ENCODE measurements at regions not wholly inside any gene's neighbourhood (a gene's known extent, or its start where the extent isn't known, plus 50 kb on each side); places are given as distances from the start of the nearest gene placed in this dataset.
A peak's percentile ranks its signal among the peaks of the same experiment; 100 is the strongest.

DNA sequence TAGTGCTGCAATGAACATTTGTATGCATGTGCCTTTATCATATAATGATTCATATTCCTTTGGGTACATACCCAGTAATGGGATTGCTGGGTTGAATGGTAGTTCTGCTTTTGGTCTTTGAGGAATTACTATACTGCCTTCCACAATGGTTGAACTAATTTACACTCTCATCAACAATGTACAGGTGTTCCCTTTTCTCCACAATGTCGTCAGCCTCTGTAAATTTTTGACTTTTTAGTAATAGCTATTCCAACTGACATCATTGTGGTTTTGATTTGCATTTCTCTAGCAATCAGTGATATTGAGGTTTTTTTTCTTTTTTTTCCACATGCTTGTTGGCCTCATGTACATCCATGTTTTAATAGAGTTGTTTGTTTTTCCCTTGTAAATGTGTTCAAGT is 2473.5 kb downstream of the PCDH9 start:
- H3K4me3 ChIP-seq (ENCODE audit: control insufficient read depth, low read depth, low read length), result no peak overlapping the region
- TF ChIP-seq, protein P1, sequence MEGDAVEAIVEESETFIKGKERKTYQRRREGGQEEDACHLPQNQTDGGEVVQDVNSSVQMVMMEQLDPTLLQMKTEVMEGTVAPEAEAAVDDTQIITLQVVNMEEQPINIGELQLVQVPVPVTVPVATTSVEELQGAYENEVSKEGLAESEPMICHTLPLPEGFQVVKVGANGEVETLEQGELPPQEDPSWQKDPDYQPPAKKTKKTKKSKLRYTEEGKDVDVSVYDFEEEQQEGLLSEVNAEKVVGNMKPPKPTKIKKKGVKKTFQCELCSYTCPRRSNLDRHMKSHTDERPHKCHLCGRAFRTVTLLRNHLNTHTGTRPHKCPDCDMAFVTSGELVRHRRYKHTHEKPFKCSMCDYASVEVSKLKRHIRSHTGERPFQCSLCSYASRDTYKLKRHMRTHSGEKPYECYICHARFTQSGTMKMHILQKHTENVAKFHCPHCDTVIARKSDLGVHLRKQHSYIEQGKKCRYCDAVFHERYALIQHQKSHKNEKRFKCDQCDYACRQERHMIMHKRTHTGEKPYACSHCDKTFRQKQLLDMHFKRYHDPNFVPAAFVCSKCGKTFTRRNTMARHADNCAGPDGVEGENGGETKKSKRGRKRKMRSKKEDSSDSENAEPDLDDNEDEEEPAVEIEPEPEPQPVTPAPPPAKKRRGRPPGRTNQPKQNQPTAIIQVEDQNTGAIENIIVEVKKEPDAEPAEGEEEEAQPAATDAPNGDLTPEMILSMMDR (conservative IDR thresholded peaks at IDR 0.05; ENCODE audit: control insufficient read depth, insufficient read depth, low read depth, low read length), result no peak
- no peak for DNase-seq (ENCODE audit: low read depth)

DNA sequence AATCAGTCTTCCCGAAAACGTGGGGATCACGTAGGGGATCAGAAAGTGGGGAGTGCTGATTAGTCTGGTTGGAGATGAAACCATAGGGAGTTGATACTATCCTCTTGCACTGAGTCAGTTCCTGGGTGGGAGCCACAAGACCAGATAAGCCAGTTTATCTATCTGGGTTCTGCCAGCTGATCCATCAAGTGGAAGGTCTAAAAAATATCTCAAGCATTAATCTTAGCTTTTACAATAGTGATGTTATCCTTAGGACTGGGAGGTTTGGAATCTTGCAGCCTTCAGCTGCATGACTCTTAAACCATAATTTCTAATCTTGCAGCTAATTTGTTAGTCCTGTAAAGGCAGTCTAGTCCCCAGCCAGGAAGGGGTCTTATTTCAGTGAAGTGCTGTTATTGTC is 2474.2 kb downstream of the PCDH9 start:
- H3K4me3 ChIP-seq (ENCODE audit: control insufficient read depth, low read depth, low read length), result no peak overlapping the region

DNA sequence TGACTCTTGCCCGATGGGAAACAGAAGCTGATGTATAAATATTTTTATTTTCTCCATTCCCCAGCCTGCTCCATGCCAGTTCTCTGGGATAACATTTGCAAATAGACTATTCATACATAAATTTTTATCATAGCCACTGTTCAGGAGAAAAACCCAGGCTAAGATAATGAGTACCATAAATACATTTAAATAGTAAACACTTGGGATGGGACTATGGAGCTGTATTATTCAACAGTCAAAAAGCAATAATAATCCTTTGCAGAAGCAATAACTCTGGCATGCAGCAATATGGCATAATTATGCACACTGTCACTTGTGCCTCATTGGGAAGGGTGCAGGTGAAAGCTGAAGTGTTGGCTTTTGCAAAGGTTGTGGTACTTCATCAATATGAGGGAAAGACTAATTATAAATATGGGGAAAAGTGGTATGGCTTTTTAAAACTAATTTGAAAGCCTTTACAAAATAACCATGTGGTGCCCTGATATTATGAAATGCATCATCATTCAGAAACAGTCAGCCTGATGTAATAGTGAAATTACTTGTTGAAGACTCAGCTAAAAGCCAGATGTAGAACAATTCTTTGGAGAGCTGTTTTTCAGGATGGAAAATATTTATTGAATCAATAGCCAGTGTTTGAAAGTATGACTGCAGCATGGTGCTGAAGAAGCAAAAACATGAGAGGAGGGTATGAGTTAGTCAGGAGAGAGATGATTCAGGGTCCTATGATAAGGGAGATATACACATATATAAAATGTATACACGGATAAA is 2476.7 kb downstream of the PCDH9 start:
- peak; percentile 6 for DNase-seq (ENCODE audit: low read depth)
- H3K4me3 ChIP-seq (ENCODE audit: control insufficient read depth, low read depth, low read length), result no peak overlapping the region
- TF ChIP-seq, protein P1 (conservative IDR thresholded peaks at IDR 0.05; ENCODE audit: control insufficient read depth, insufficient read depth, low read depth, low read length), result no peak

More for the DNA sequence above, 2474.2 kb downstream of the PCDH9 start:
- no peak for DNase-seq (ENCODE audit: low read depth)
- TF ChIP-seq, protein P1 (conservative IDR thresholded peaks at IDR 0.05; ENCODE audit: control insufficient read depth, insufficient read depth, low read depth, low read length), result no peak

DNA sequence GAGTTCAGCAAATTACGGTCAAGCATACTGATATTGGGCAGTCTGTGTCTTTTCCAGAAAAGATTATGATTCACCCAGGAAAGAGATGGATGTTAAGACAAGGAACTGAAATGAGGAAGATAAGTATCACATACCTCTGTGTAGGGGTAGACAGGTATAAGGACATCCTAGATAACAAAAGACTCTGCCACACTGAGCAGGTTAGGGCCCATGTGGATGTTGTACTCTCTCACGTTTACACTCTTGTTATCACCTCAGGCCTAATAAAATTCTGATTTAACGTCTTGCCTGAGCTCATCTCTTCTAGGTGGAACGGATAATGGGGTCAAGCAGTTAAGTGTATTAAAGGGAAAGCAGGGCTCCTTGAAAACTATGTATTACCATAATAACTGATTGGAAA is 2480.8 kb downstream of the PCDH9 start:
- H3K4me3 ChIP-seq (ENCODE audit: control insufficient read depth, low read depth, low read length), result no peak overlapping the region
- TF ChIP-seq, protein P1 (conservative IDR thresholded peaks at IDR 0.05; ENCODE audit: control insufficient read depth, insufficient read depth, low read depth, low read length), result no peak
- no peak for DNase-seq (ENCODE audit: low read depth)

DNA sequence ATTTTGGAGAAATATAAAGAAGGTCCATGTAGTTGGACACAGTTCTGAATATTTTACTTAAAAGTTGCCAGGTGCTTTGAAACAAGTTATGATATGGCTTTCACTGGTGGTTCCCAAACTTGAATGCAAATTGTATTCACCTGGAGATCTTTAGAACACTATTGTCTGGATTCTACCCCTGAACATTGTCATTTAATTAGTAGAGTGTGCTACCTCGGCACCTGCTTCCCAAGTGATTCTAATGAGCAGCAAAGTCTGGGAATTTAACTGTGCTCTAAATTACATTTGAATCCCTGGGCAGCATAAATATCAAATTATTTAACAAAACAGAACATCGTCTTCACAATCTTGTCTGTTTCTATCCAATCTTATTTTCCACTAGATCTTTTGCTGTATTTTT is 2483.3 kb downstream of the PCDH9 start:
- no peak overlapping the region for H3K4me3 ChIP-seq (ENCODE audit: control insufficient read depth, low read depth, low read length)
- TF ChIP-seq, protein P1 (conservative IDR thresholded peaks at IDR 0.05; ENCODE audit: control insufficient read depth, insufficient read depth, low read depth, low read length), result no peak
- no peak for DNase-seq (ENCODE audit: low read depth)

DNA sequence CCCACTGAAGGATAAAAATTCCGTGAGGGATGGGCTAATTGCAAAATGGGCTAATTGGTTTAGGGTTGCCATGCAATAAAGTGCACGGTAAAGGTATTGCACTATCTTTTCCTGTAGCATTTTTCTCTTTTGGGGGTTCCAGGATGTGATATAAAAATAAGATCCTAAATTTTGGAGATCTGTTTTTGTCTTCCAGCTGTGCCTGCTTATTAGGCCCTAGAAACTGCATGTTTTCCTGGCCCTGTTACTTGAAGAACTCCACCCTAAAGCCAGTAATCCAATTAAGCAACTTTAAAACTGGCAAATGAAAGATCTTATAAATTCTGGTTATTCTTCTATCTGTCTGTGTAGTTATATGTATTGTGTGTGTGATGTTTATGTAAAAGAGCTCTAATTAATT is 2489.6 kb downstream of the PCDH9 start:
- TF ChIP-seq, protein P1 (conservative IDR thresholded peaks at IDR 0.05; ENCODE audit: control insufficient read depth, insufficient read depth, low read depth, low read length), result no peak
- DNase-seq (ENCODE audit: low read depth), result no peak
- H3K4me3 ChIP-seq (ENCODE audit: control insufficient read depth, low read depth, low read length), result no peak overlapping the region

All from fibroblast of mammary gland (primary cell).